A549 (cell line): ENCODE measurements at regions not wholly inside any gene's neighbourhood (a gene's known extent, or its start where the extent isn't known, plus 50 kb on each side); places are given as distances from the start of the nearest gene placed in this dataset.

Source experiments
- ATAC-seq, 2 experiments: fragments of 200-7000 bp in 1 of 2; fragments of >200 bp in 1 of 2; cut with Nextera tagmentation in 1 of 2; cut with Tn5 transposase in 1 of 2; 3 replicates each; pipeline versions ENCODE4 v1.8.0 to v1.9.1; 2018 to 2020; ENCODE audit warnings: mild to moderate bottlenecking in 1 of 2, moderate library complexity in 1 of 2
- CTCF ChIA-PET: fragments of 300-600 bp; sonication (Branson Sonifier 250); formaldehyde crosslinking; extraction: SDS; loops from one replicate; lab custom pipeline; 2021; ENCODE audit warnings: antibody characterized with exemption, inconsistent platforms; lab: Yijun Ruan, JAX
- POLR2A ChIA-PET: fragments of 350-600 bp; formaldehyde crosslinking; extraction: SDS; loops from one replicate; lab custom pipeline; 2021; ENCODE audit warnings: antibody characterized with exemption, inconsistent platforms; lab: Yijun Ruan, JAX
- DNase-seq, 2 experiments: peaks; one replicate each; pipeline versions ENCODE4 v3.0.0 to v3.0.0-alpha.2; 2011 to 2016; ENCODE audit warnings: low read depth in 1 of 2, low spot score in 1 of 2
- FAIRE-seq: peaks from 2 replicates; lab custom pipeline; 2011; peaks lifted over from hg19 to GRCh38; lab: Jason Lieb, UNC
- H3K27ac ChIP-seq, 2 experiments: fragments of >200 bp; sonication (Bioruptor Twin); formaldehyde crosslinking; 3 replicates each; pipeline ENCODE4 v1.5.1; 2016 to 2017
- H3K4me1 ChIP-seq: fragments of >200 bp; sonication (Bioruptor Twin); formaldehyde crosslinking; 3 replicates; pipeline ENCODE4 v1.6.1; 2016
- H3K4me2 ChIP-seq: fragments of >200 bp; sonication (Bioruptor Twin); formaldehyde crosslinking; 3 replicates; pipeline ENCODE4 v1.6.1; 2016
- H3K4me3 ChIP-seq: fragments of >200 bp; sonication (Bioruptor Twin); formaldehyde crosslinking; 3 replicates; pipeline ENCODE4 v1.5.1; 2016
- H3K9me3 ChIP-seq: fragments of >200 bp; sonication (Bioruptor Twin); formaldehyde crosslinking; 3 replicates; pipeline ENCODE4 v1.6.1; 2016
- CEBPB ChIP-seq, 2 experiments: fragments of >200 bp in 1 of 2; sonication (Bioruptor Twin) in 1 of 2; formaldehyde crosslinking in 1 of 2; IDR thresholded peaks; 2 replicates each; pipeline ENCODE4 v1.6.1; 2012 to 2016
- CHD2 ChIP-seq: fragments of 150-350 bp; IDR thresholded peaks from 2 replicates; pipeline ENCODE4 v1.6.1; 2014; ENCODE audit warnings: low read length; ENCODE audit not compliant: partially characterized antibody
- CHD4 ChIP-seq: fragments of 200-600 bp; sonication (generic); IDR thresholded peaks from 2 replicates; pipeline ENCODE4 v1.6.1; 2016; ENCODE audit warnings: antibody characterized with exemption, mild to moderate bottlenecking, borderline replicate concordance
- EP300 ChIP-seq, 2 experiments: fragments of >200 bp; sonication (Bioruptor Twin); formaldehyde crosslinking; IDR thresholded peaks; 2 replicates in 1 of 2; 3 replicates in 1 of 2; pipeline ENCODE4 v1.6.1; 2016 to 2017
- ESRRA ChIP-seq: fragments of 150-350 bp; IDR thresholded peaks from 2 replicates; pipeline ENCODE4 v1.6.1; 2014; ENCODE audit warnings: mild to moderate bottlenecking, low read length, borderline replicate concordance
- FOSL2 ChIP-seq, 2 experiments: fragments of 450-650 bp in 1 of 2; fragments of >200 bp in 1 of 2; sonication (Bioruptor Twin) in 1 of 2; formaldehyde crosslinking; IDR thresholded peaks; 2 replicates each; pipeline versions ENCODE4 v1.5.0 to v1.6.1; 2016 to 2020; ENCODE audit warnings: mild to moderate bottlenecking in 1 of 2, moderate library complexity in 1 of 2
- GATA3 ChIP-seq: IDR thresholded peaks from 2 replicates; pipeline ENCODE4 v1.6.1; 2012; ENCODE audit warnings: borderline replicate concordance
- HDAC2 ChIP-seq: fragments of 200-600 bp; sonication (generic); IDR thresholded peaks from 2 replicates; pipeline ENCODE4 v1.6.1; 2016
- HEYL ChIP-seq: fragments of 250-450 bp; sonication (Bioruptor Pico); IDR thresholded peaks from 2 replicates; pipeline ENCODE4 v1.8.0; 2021; ENCODE audit warnings: mild to moderate bottlenecking, moderate library complexity
- HOXA7 ChIP-seq: fragments of 250-450 bp; sonication (Bioruptor Pico); IDR thresholded peaks from 2 replicates; pipeline ENCODE4 v1.5.0; 2020; ENCODE audit warnings: mild to moderate bottlenecking, moderate library complexity
- JUNB ChIP-seq: fragments of >200 bp; sonication (Bioruptor Twin); formaldehyde crosslinking; IDR thresholded peaks from 2 replicates; pipeline ENCODE4 v1.6.1; 2016
- KDM1A ChIP-seq: fragments of 200-600 bp; sonication (generic); IDR thresholded peaks from 2 replicates; pipeline ENCODE4 v1.6.1; 2016; ENCODE audit warnings: low read depth, mild to moderate bottlenecking
- KDM5A ChIP-seq: fragments of 200-600 bp; sonication (generic); IDR thresholded peaks from 2 replicates; pipeline ENCODE4 v1.6.1; 2016; ENCODE audit warnings: antibody characterized with exemption, mild to moderate bottlenecking
- MYC ChIP-seq: IDR thresholded peaks from 2 replicates; pipeline ENCODE4 v1.6.1; 2012; ENCODE audit warnings: mild to moderate bottlenecking, inconsistent platforms, low read length, improper control_type of control experiment, borderline replicate concordance
- NR3C1 ChIP-seq: fragments of >200 bp; sonication (Bioruptor Twin); formaldehyde crosslinking; IDR thresholded peaks from 3 replicates; pipeline ENCODE4 v1.6.1; 2017
- POLR2A ChIP-seq: IDR thresholded peaks from 2 replicates; pipeline ENCODE4 v1.6.1; 2012; ENCODE audit warnings: mild to moderate bottlenecking, low read length
- RAD21 ChIP-seq, 2 experiments: fragments of >200 bp in 1 of 2; sonication (Bioruptor Twin) in 1 of 2; formaldehyde crosslinking in 1 of 2; IDR thresholded peaks in 1 of 2; conservative IDR thresholded peaks in 1 of 2; 2 replicates in 1 of 2; 3 replicates in 1 of 2; pipeline ENCODE4 v1.6.1; 2012 to 2018; ENCODE audit warnings: inconsistent platforms in 1 of 2
- RFX5 ChIP-seq: fragments of 450-650 bp; IDR thresholded peaks from 2 replicates; pipeline ENCODE4 v1.7.1; 2014; ENCODE audit warnings: antibody characterized with exemption, mild to moderate bottlenecking, moderate library complexity
- RNF2 ChIP-seq: fragments of 200-600 bp; sonication (generic); IDR thresholded peaks from 2 replicates; pipeline ENCODE4 v1.6.1; 2016; ENCODE audit warnings: low read depth, mild to moderate bottlenecking, antibody characterized with exemption, moderate library complexity, borderline replicate concordance
- SREBF2 ChIP-seq: fragments of 450-650 bp; IDR thresholded peaks from 2 replicates; pipeline ENCODE4 v1.6.1; 2014; ENCODE audit warnings: mild to moderate bottlenecking, moderate library complexity
- TP53 ChIP-seq: fragments of 250-450 bp; sonication (Bioruptor Pico); IDR thresholded peaks from 2 replicates; pipeline ENCODE4 v1.5.0; 2021; ENCODE audit warnings: mild to moderate bottlenecking, moderate library complexity
- ZC3H11A ChIP-seq: fragments of 450-650 bp; IDR thresholded peaks from 2 replicates; pipeline ENCODE4 v1.6.1; 2014; ENCODE audit warnings: antibody characterized with exemption, mild to moderate bottlenecking
- ZFP36 ChIP-seq: fragments of 450-650 bp; IDR thresholded peaks from 2 replicates; pipeline ENCODE4 v1.6.1; 2014; ENCODE audit warnings: borderline replicate concordance; ENCODE audit not compliant: partially characterized antibody
- ZSCAN20 ChIP-seq: fragments of 250-450 bp; sonication (Bioruptor Pico); IDR thresholded peaks from 2 replicates; pipeline ENCODE4 v1.8.0; 2022; ENCODE audit warnings: mild to moderate bottlenecking, moderate library complexity
- WGBS: methylation state at CpG from one replicate; pipeline ENCODE4 v1.1.6; 2017; ENCODE audit errors: missing lambda C conversion rate; 5-methylcytosine and 5-hydroxymethylcytosine counted together
- TF ChIP-seq, protein P1 (sequence below): fragments of >200 bp; sonication (Bioruptor Twin); formaldehyde crosslinking; IDR thresholded peaks from 3 replicates; pipeline ENCODE4 v1.6.1; 2016
- TF ChIP-seq, protein P2 (sequence below): fragments of 150-350 bp; IDR thresholded peaks from 2 replicates; pipeline ENCODE4 v1.6.1; 2014; ENCODE audit warnings: low read depth, mild to moderate bottlenecking, low read length
- TF ChIP-seq, protein P3 (sequence below): fragments of >200 bp; sonication (Bioruptor Twin); formaldehyde crosslinking; IDR thresholded peaks from 2 replicates; pipeline ENCODE4 v1.6.1; 2016
- TF ChIP-seq, protein P4 (sequence below): fragments of 450-650 bp; IDR thresholded peaks from 2 replicates; pipeline ENCODE4 v1.6.1; 2014; ENCODE audit warnings: antibody characterized with exemption

DNA sequence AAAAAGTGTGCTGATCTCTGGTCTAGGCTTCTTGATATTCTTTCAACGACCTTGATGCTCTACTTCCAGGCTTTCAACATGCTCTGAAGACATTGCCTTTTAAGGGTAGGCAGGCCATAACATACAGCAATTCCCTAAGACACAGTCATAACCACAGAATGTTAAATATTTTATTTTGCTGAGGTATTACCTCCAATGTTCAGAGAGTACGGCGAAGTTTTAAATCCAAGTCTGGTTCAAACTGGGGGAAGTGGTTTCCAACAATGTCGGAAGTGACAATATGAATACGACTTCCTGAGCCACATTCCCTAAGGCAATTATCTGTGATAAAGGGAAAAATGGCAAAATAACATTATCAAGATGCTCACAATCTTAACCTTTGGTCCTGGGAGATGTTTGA, 1077.9 kb upstream of the PIK3C3 start:
- Histone ChIP-seq H3K27ac (no peak overlapping the region), H3K4me2 (no peak overlapping the region), H3K4me3 (no peak overlapping the region), H3K4me1 (peaks cover 10% of the 10 kb centered on the region; the same call in 2 of the 3 replicates), H3K9me3 (no peaks in the 10 kb centered on the region)
- no peak for ATAC-seq
- ChIA-PET CTCF (no interaction called here), POLR2A (no interaction called here)
- 46% methylated on average over 5 of the region's 5 CpGs for WGBS
- no peak for DNase-seq
- TF ChIP-seq GATA3: no peak
- no peak for TF ChIP-seq ZC3H11A
- TF ChIP-seq, protein P1, sequence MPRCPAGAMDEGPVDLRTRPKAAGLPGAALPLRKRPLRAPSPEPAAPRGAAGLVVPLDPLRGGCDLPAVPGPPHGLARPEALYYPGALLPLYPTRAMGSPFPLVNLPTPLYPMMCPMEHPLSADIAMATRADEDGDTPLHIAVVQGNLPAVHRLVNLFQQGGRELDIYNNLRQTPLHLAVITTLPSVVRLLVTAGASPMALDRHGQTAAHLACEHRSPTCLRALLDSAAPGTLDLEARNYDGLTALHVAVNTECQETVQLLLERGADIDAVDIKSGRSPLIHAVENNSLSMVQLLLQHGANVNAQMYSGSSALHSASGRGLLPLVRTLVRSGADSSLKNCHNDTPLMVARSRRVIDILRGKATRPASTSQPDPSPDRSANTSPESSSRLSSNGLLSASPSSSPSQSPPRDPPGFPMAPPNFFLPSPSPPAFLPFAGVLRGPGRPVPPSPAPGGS: no peak
- TF ChIP-seq EP300 (IDR thresholded peaks at IDR 0.05): no peak
- TF ChIP-seq RAD21 (conservative IDR thresholded peaks at IDR 0.05 in 1 of 2, IDR thresholded peaks at IDR 0.05 in 1 of 2): no peak
- no peak for TF ChIP-seq CHD2
- TF ChIP-seq SREBF2: no peak
- TF ChIP-seq HOXA7 (CRISPR knock-in tag): no peak
- TF ChIP-seq, all 56 proteins: peak for 0
- no peak for FAIRE-seq

DNA sequence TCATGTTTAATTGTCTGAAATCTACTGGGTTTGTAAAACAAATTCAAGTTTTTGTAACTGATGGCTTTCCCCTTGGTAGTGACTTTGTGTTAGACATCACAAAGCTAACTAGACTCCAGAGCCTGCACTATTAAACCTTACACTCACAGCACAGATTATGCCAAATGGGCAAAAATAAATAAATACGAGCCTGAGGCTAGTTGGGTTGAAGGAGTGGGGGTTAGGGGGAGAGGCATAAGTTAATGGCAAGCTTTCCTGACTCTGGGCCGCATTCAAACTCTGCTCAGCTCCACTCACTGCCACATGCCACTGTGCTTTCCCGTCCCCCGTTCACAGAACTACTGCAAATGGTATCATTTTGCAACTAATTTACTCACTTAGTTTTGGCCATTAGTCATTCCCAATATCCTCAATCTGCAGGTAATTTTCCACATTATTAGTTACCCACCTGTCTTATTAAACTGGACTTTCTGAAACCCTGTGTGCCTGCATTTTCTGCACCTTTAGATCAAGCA, 1079.9 kb upstream of the PIK3C3 start:
- Histone ChIP-seq H3K27ac (0 out of 6 replicates have a peak overlapping the region, but pooled peaks of 1 of the 2 experiments have one; percentile 14), H3K4me3 (no peak overlapping the region), H3K9me3 (no peaks in the 10 kb centered on the region), H3K4me2 (peak overlapping the region; percentile 17; the same call in 2 of the 3 replicates), H3K4me1 (peaks cover 10% of the 10 kb centered on the region; the same call in 2 of the 3 replicates)
- ChIA-PET POLR2A (no interaction called here), CTCF (no interaction called here)
- ATAC-seq (no peak), FAIRE-seq (no peak), DNase-seq (no peak)
- TF ChIP-seq, protein P2, sequence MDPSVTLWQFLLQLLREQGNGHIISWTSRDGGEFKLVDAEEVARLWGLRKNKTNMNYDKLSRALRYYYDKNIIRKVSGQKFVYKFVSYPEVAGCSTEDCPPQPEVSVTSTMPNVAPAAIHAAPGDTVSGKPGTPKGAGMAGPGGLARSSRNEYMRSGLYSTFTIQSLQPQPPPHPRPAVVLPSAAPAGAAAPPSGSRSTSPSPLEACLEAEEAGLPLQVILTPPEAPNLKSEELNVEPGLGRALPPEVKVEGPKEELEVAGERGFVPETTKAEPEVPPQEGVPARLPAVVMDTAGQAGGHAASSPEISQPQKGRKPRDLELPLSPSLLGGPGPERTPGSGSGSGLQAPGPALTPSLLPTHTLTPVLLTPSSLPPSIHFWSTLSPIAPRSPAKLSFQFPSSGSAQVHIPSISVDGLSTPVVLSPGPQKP: no peak
- TF ChIP-seq KDM5A (no peak), KDM1A (no peak), GATA3 (no peak), ZFP36 (no peak), MYC (no peak), JUNB (no peak), TP53 (no peak), CHD2 (no peak), CEBPB (IDR thresholded peaks at IDR 0.05) (no peak), ZSCAN20 (CRISPR knock-in tag) (no peak), RFX5 (no peak), RAD21 (conservative IDR thresholded peaks at IDR 0.05 in 1 of 2, IDR thresholded peaks at IDR 0.05 in 1 of 2) (no peak), HEYL (CRISPR knock-in tag) (no peak), NR3C1 (no peak), RNF2 (no peak), HDAC2 (no peak), CHD4 (no peak)
- TF ChIP-seq, protein P3, sequence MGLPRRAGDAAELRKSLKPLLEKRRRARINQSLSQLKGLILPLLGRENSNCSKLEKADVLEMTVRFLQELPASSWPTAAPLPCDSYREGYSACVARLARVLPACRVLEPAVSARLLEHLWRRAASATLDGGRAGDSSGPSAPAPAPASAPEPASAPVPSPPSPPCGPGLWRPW: no peak
- 30% methylated on average over 4 of the region's 4 CpGs for WGBS

DNA sequence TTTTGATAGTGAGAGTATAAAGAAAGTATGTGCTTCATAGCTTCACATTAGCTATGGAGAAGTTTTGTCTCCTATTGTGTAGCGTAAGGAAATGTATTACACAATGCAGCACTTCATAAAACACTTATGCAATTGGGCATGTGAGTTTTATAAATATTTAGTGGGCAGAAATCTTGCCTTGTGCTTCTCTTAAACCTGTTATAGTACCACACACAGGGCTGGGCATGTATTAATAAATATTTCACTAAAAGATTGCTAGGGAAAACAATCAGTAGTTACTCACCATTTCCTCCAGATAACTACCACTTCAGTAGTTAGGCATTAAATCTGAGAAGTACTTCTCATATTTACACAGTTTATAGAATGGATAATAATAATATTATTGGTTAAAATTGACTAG, 1080.8 kb upstream of the PIK3C3 start:
- no peak overlapping the region; a peak in 1 of 6 replicates for H3K27ac ChIP-seq
- peak overlapping the region; percentile 14; the same call in 2 of the 3 replicates for H3K4me2 ChIP-seq
- POLR2A ChIA-PET: no interaction called here
- no peak overlapping the region for H3K4me3 ChIP-seq
- TF ChIP-seq FOSL2 (IDR thresholded peaks at IDR 0.05) (no peak), FOSL2 (CRISPR knock-in tag; IDR thresholded peaks at IDR 0.05) (no peak), CEBPB (IDR thresholded peaks at IDR 0.05) (peak; percentile 12 to 17; a peak in 1 of 4 replicates), POLR2A (no peak), RAD21 (conservative IDR thresholded peaks at IDR 0.05 in 1 of 2, IDR thresholded peaks at IDR 0.05 in 1 of 2) (no peak), ESRRA (no peak), KDM5A (no peak), TP53 (no peak)
- TF ChIP-seq, protein P4, sequence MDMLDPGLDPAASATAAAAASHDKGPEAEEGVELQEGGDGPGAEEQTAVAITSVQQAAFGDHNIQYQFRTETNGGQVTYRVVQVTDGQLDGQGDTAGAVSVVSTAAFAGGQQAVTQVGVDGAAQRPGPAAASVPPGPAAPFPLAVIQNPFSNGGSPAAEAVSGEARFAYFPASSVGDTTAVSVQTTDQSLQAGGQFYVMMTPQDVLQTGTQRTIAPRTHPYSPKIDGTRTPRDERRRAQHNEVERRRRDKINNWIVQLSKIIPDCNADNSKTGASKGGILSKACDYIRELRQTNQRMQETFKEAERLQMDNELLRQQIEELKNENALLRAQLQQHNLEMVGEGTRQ: no peak
- TF ChIP-seq, all 56 proteins: peak for 1
- no peaks in the 10 kb centered on the region for H3K9me3 ChIP-seq
- peaks cover 10% of the 10 kb centered on the region; the same call in 2 of the 3 replicates for H3K4me1 ChIP-seq
- FAIRE-seq: no peak
- DNase-seq: no peak
- CTCF ChIA-PET: no interaction called here
- ATAC-seq: no peak
- WGBS: 36% methylated on average over 1 of the region's 1 CpG
